ENCODE measurements at regions not wholly inside any gene's neighbourhood (a gene's known extent, or its start where the extent isn't known, plus 50 kb on each side); places are given as distances from the start of the nearest gene placed in this dataset.

- no peaks in the 10 kb centered on the region for H3K79me2 ChIP-seq (ENCODE audit: insufficient read depth, low read length)
- in situ Hi-C loops (cut with HindIII; ENCODE audit: extremely low pct_ligation_motif_present, low pct_unique_long_range_greater_than_20kb), result no loop called here
- TF ChIP-seq ESRRA (CRISPR knock-in tag; IDR thresholded peaks at IDR 0.05; ENCODE audit: low read depth), result no peak
- no peak for TF ChIP-seq ZNF777 (CRISPR knock-in tag; IDR thresholded peaks at IDR 0.05)
- no peak for TF ChIP-seq ZNF816 (CRISPR knock-in tag; IDR thresholded peaks at IDR 0.05; ENCODE audit: borderline replicate concordance)
- TF ChIP-seq HCFC1 (IDR thresholded peaks at IDR 0.05; ENCODE audit: low read depth, low read length), result no peak
- TF ChIP-seq, protein P1, sequence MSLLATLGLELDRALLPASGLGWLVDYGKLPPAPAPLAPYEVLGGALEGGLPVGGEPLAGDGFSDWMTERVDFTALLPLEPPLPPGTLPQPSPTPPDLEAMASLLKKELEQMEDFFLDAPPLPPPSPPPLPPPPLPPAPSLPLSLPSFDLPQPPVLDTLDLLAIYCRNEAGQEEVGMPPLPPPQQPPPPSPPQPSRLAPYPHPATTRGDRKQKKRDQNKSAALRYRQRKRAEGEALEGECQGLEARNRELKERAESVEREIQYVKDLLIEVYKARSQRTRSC (CRISPR knock-in tag; IDR thresholded peaks at IDR 0.05; ENCODE audit: low read depth), result no peak
- no peak for TF ChIP-seq NCOA5 (CRISPR knock-in tag; IDR thresholded peaks at IDR 0.05)
- TF ChIP-seq TFDP1 (CRISPR knock-in tag; IDR thresholded peaks at IDR 0.05; ENCODE audit: borderline replicate concordance), result no peak
- no peak for TF ChIP-seq PAWR (CRISPR knock-in tag; IDR thresholded peaks at IDR 0.05; ENCODE audit: borderline replicate concordance)
- TF ChIP-seq ZNF343 (CRISPR knock-in tag; IDR thresholded peaks at IDR 0.05), result no peak
- TF ChIP-seq ASH2L (IDR thresholded peaks at IDR 0.05; ENCODE audit: insufficient read length, low read depth, low read length), result no peak
- TF ChIP-seq SIN3B (IDR thresholded peaks at IDR 0.05; ENCODE audit: low read length), result no peak
- TF ChIP-seq BCL3 (CRISPR knock-in tag; IDR thresholded peaks at IDR 0.05), result no peak
- TF ChIP-seq MEIS2 (CRISPR knock-in tag; IDR thresholded peaks at IDR 0.05), result no peak
- no peak overlapping the region for H3K4me2 ChIP-seq (ENCODE audit: low read depth, low read length)
- ChIA-PET CTCF (ENCODE audit: low intra/inter-chr PET ratio, low total read pairs) (no interaction called here), POLR2A (no interaction called here)
- H3K4me3 ChIP-seq (replicated peaks in 1 of 3; ENCODE audit: insufficient read depth in 1 of 3, low read depth in 2 of 3, low read length in 3 of 3), result no peak overlapping the region
- FAIRE-seq (no peak), ATAC-seq (no peak), DNase-seq (ENCODE audit: low spot score) (no peak)
- no peaks in the 10 kb centered on the region for H3K4me1 ChIP-seq (ENCODE audit: insufficient read depth, low read length)
- WGBS (ENCODE audit: low lambda C conversion rate), result 6% methylated on average over 1 of the region's 1 CpG
- H3K9ac ChIP-seq (ENCODE audit: insufficient read depth, low read depth, low read length), result no peak overlapping the region
- H2AFZ ChIP-seq (ENCODE audit: low read length), result no peak overlapping the region
- no peaks in the 10 kb centered on the region for H3K27me3 ChIP-seq (ENCODE audit: control insufficient read depth in 1 of 2, insufficient read depth in 2 of 2, low read length in 2 of 2)
- no peaks in the 10 kb centered on the region for H4K20me1 ChIP-seq (ENCODE audit: insufficient read depth, low read length)
- H3K36me3 ChIP-seq (replicated peaks in 1 of 2; ENCODE audit: control insufficient read depth in 1 of 2, insufficient read depth in 2 of 2, low read length in 2 of 2), result no peaks in the 10 kb centered on the region
- BruUV-seq (replicated peaks), result no TSS peak
- intact Hi-C loops (cut with micrococcal nuclease; ENCODE audit: unreplicated experiment), result no loop called here
- H3K27ac ChIP-seq (ENCODE audit: extremely low read length, insufficient read depth, low read length), result no peak overlapping the region
- no peaks in the 10 kb centered on the region for H3K9me3 ChIP-seq (ENCODE audit: low read length)
These were observed 72.3 kb upstream of the STARD4 start for GRCh38 chr5:111584651-111585050.
